Suprapubic skin (tissue), 4 donors: ENCODE measurements at regions not wholly inside any gene's neighbourhood (a gene's known extent, or its start where the extent isn't known, plus 50 kb on each side); places are given as distances from the start of the nearest gene placed in this dataset.

Experiments
- DNase-seq, 2 donors: peaks; one replicate each; pipeline ENCODE4 v3.0.0-alpha.2; 2019; ENCODE audit warnings: low spot score in 2 of 2
- H3K27ac ChIP-seq: fragments of 200-600 bp; sonication (generic); one replicate; pipeline ENCODE4 v1.5.1; 2019
- H3K27me3 ChIP-seq: fragments of 200-600 bp; sonication (generic); one replicate; pipeline ENCODE4 v1.5.1; 2019
- H3K36me3 ChIP-seq: fragments of 200-600 bp; sonication (generic); one replicate; pipeline ENCODE4 v1.5.1; 2019
- H3K4me1 ChIP-seq: fragments of 200-600 bp; sonication (generic); one replicate; pipeline ENCODE4 v1.5.1; 2019
- H3K4me3 ChIP-seq: fragments of 200-600 bp; sonication (generic); one replicate; pipeline ENCODE4 v1.5.1; 2019; ENCODE audit warnings: mild to moderate bottlenecking
- H3K9me3 ChIP-seq: fragments of 200-600 bp; sonication (generic); one replicate; pipeline ENCODE4 v1.5.1; 2019
- EP300 ChIP-seq: sonication (generic); formaldehyde crosslinking; IDR thresholded peaks from one replicate; pipeline ENCODE4 v1.6.1; 2017; ENCODE audit warnings: antibody characterized with exemption
- POLR2A ChIP-seq, 2 donors: fragments of 450-650 bp; IDR thresholded peaks; one replicate each; pipeline ENCODE4 v1.6.1; 2017; ENCODE audit warnings: antibody characterized with exemption in 2 of 2, mild to moderate bottlenecking in 2 of 2, moderate library complexity in 2 of 2
- POLR2AphosphoS5 ChIP-seq, 3 donors: sonication (generic); formaldehyde crosslinking; IDR thresholded peaks; one replicate each; pipeline ENCODE4 v1.6.1; 2017; ENCODE audit warnings: antibody characterized with exemption in 3 of 3
- WGBS: methylation state at CpG from one replicate; pipeline ENCODE4 v1.1.5; 2018; 5-methylcytosine and 5-hydroxymethylcytosine counted together
- TF ChIP-seq, protein P1 (sequence below), 2 donors: fragments of 200-600 bp in 1 of 2; fragments of 450-650 bp in 1 of 2; sonication (generic) in 1 of 2; IDR thresholded peaks; one replicate each; pipeline ENCODE4 v1.5.1; 2016 to 2019; ENCODE audit warnings: antibody characterized with exemption in 2 of 2, mild to moderate bottlenecking in 1 of 2, moderate library complexity in 1 of 2

DNA sequence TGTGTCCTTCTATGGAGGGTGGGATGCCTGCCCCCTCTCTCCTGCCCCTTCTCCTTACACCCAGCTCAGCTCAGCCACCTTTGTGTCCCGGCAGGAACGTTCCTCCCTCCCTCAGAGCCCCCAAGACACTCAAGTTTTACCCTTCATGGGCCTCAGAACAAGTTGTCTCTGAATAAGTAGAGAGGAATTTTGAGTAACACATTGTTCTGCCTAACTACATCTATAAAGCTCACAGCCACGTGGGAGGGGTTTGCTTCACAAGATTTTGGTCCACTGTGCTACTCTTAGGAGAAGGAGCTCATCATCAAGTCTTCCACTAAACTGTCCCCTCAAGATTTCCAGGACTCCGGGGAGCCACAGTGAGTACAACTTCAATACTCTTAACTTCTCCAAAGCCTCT, 51.6 kb upstream of the ZNF32 start:
- H3K9me3 ChIP-seq = no peaks in the 10 kb centered on the region
- H3K36me3 ChIP-seq = no peaks in the 10 kb centered on the region
- H3K4me3 ChIP-seq = no peak overlapping the region
- H3K27me3 ChIP-seq = peaks cover 3% of the 10 kb centered on the region
- DNase-seq = no peak
- TF ChIP-seq POLR2A (IDR thresholded peaks at IDR 0.05) = no peak
- H3K27ac ChIP-seq = no peak overlapping the region
- WGBS = 67% methylated on average over 4 of the region's 4 CpGs
- no peaks in the 10 kb centered on the region for H3K4me1 ChIP-seq

DNA sequence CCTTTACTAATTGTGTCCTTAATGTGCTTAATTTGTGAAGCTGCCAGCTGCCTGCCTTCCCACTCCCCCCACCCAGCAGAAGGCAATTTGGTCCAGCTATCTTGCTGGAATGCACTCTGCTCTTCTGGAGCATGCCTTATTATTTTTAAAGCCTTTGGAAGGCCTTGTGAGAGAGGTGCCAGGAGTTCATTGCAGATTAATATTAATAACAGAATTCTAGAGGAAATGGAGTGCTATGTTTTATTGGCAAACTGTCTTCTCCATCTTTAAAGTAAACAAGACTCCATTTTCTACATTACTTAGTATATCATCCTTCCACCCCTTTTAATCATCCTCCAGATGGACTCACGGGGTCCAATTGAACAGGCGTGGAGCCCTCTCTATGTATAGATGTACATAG, 50.8 kb upstream of the ZNF32 start:
- DNase-seq = no peak
- no peak overlapping the region for H3K27ac ChIP-seq
- no peaks in the 10 kb centered on the region for H3K36me3 ChIP-seq
- no peak for TF ChIP-seq EP300
- TF ChIP-seq, protein P1, sequence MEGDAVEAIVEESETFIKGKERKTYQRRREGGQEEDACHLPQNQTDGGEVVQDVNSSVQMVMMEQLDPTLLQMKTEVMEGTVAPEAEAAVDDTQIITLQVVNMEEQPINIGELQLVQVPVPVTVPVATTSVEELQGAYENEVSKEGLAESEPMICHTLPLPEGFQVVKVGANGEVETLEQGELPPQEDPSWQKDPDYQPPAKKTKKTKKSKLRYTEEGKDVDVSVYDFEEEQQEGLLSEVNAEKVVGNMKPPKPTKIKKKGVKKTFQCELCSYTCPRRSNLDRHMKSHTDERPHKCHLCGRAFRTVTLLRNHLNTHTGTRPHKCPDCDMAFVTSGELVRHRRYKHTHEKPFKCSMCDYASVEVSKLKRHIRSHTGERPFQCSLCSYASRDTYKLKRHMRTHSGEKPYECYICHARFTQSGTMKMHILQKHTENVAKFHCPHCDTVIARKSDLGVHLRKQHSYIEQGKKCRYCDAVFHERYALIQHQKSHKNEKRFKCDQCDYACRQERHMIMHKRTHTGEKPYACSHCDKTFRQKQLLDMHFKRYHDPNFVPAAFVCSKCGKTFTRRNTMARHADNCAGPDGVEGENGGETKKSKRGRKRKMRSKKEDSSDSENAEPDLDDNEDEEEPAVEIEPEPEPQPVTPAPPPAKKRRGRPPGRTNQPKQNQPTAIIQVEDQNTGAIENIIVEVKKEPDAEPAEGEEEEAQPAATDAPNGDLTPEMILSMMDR (IDR thresholded peaks at IDR 0.05) = no peak
- no peak for TF ChIP-seq POLR2AphosphoS5 (IDR thresholded peaks at IDR 0.05)
- no peak for TF ChIP-seq POLR2A (IDR thresholded peaks at IDR 0.05)
- no peaks in the 10 kb centered on the region for H3K9me3 ChIP-seq
- peaks cover 3% of the 10 kb centered on the region for H3K27me3 ChIP-seq
- 90% methylated on average over 2 of the region's 2 CpGs for WGBS
- no peaks in the 10 kb centered on the region for H3K4me1 ChIP-seq
- no peak overlapping the region for H3K4me3 ChIP-seq
